Mucosa of stomach (tissue), 1 donor: ENCODE measurements at regions not wholly inside any gene's neighbourhood (a gene's known extent, or its start where the extent isn't known, plus 50 kb on each side); places are given as distances from the start of the nearest gene placed in this dataset.

ENCODE experiments used
- H3K27me3 ChIP-seq: one replicate; pipeline ENCODE4 v1.7.0; 2013; ENCODE audit warnings: mild to moderate bottlenecking, low read length; ENCODE audit not compliant: control insufficient read depth, insufficient read depth
- H3K36me3 ChIP-seq: one replicate; pipeline ENCODE4 v1.7.0; 2013; ENCODE audit warnings: low read length; ENCODE audit not compliant: control insufficient read depth, insufficient read depth
- H3K4me1 ChIP-seq: one replicate; pipeline ENCODE4 v1.7.0; 2013; ENCODE audit warnings: mild to moderate bottlenecking, low read length; ENCODE audit not compliant: control insufficient read depth, insufficient read depth
- H3K4me3 ChIP-seq: one replicate; pipeline ENCODE4 v1.7.0; 2013; ENCODE audit warnings: low read length
- H3K9ac ChIP-seq: one replicate; pipeline ENCODE4 v1.7.0; 2013; ENCODE audit warnings: mild to moderate bottlenecking, low read length, moderate library complexity
- H3K9me3 ChIP-seq: one replicate; pipeline ENCODE4 v1.7.0; 2013; ENCODE audit warnings: mild to moderate bottlenecking, low read length, moderate library complexity; ENCODE audit not compliant: control insufficient read depth
- donor health status: Pancreatic carcinoma.

- peaks cover 1% of the 10 kb centered on the region for H3K27me3 ChIP-seq
- H3K4me3 ChIP-seq: no peak overlapping the region
- H3K36me3 ChIP-seq: no peaks in the 10 kb centered on the region
- no peaks in the 10 kb centered on the region for H3K4me1 ChIP-seq
- no peaks in the 10 kb centered on the region for H3K9me3 ChIP-seq
- H3K9ac ChIP-seq: no peak overlapping the region
Observed at GRCh38 chr2:163353551-163353950, 382.3 kb downstream of the FIGN start.

GRCh38 chr2:163351966-163352365, 383.8 kb downstream of the FIGN start:
- peaks cover 8% of the 10 kb centered on the region for H3K27me3 ChIP-seq
- no peak overlapping the region for H3K9ac ChIP-seq
- no peaks in the 10 kb centered on the region for H3K9me3 ChIP-seq
- no peaks in the 10 kb centered on the region for H3K4me1 ChIP-seq
- H3K4me3 ChIP-seq: no peak overlapping the region
- no peaks in the 10 kb centered on the region for H3K36me3 ChIP-seq

- peaks cover 8% of the 10 kb centered on the region for H3K27me3 ChIP-seq
- no peak overlapping the region for H3K4me3 ChIP-seq
- no peaks in the 10 kb centered on the region for H3K9me3 ChIP-seq
Observed at GRCh38 chr2:163351143-163351542, 384.7 kb downstream of the FIGN start.

GRCh38 chr2:163348857-163349380, 386.9 kb downstream of the FIGN start:
- no peak overlapping the region for H3K4me3 ChIP-seq
- H3K9ac ChIP-seq: peak overlapping the region; percentile 30
- no peaks in the 10 kb centered on the region for H3K4me1 ChIP-seq
- H3K36me3 ChIP-seq: no peaks in the 10 kb centered on the region
- H3K9me3 ChIP-seq: no peaks in the 10 kb centered on the region
- H3K27me3 ChIP-seq: peaks cover 8% of the 10 kb centered on the region

More at GRCh38 chr2:163351143-163351542, 384.7 kb downstream of the FIGN start:
- Histone ChIP-seq H3K9ac (no peak overlapping the region), H3K36me3 (no peaks in the 10 kb centered on the region), H3K4me1 (no peaks in the 10 kb centered on the region)

GRCh38 chr2:163347982-163348856, 387.6 kb downstream of the FIGN start:
- Histone ChIP-seq H3K4me3 (peak overlapping the region; percentile 12), H3K36me3 (no peaks in the 10 kb centered on the region), H3K9ac (peak overlapping the region; percentile 30), H3K27me3 (peaks cover 8% of the 10 kb centered on the region), H3K9me3 (no peaks in the 10 kb centered on the region), H3K4me1 (no peaks in the 10 kb centered on the region)

- no peaks in the 10 kb centered on the region for H3K36me3 ChIP-seq
- no peaks in the 10 kb centered on the region for H3K4me1 ChIP-seq
- H3K9ac ChIP-seq: no peak overlapping the region
- H3K4me3 ChIP-seq: no peak overlapping the region
- H3K9me3 ChIP-seq: no peaks in the 10 kb centered on the region
- peaks cover 8% of the 10 kb centered on the region for H3K27me3 ChIP-seq
Observed at GRCh38 chr2:163345795-163346573, 389.8 kb downstream of the FIGN start.

- peaks cover 4% of the 10 kb centered on the region for H3K27me3 ChIP-seq
- H3K9ac ChIP-seq: no peak overlapping the region
- no peak overlapping the region for H3K4me3 ChIP-seq
- H3K36me3 ChIP-seq: no peaks in the 10 kb centered on the region
- H3K4me1 ChIP-seq: no peaks in the 10 kb centered on the region
- no peaks in the 10 kb centered on the region for H3K9me3 ChIP-seq
Observed at GRCh38 chr2:163343316-163343715, 392.5 kb downstream of the FIGN start.

GRCh38 chr2:163341426-163341825, 394.4 kb downstream of the FIGN start:
- Histone ChIP-seq H3K4me3 (no peak overlapping the region), H3K9ac (no peak overlapping the region), H3K36me3 (no peaks in the 10 kb centered on the region), H3K9me3 (no peaks in the 10 kb centered on the region), H3K27me3 (no peaks in the 10 kb centered on the region), H3K4me1 (no peaks in the 10 kb centered on the region)

- Histone ChIP-seq H3K27me3 (no peaks in the 10 kb centered on the region), H3K4me1 (no peaks in the 10 kb centered on the region), H3K9ac (no peak overlapping the region), H3K9me3 (no peaks in the 10 kb centered on the region), H3K36me3 (no peaks in the 10 kb centered on the region), H3K4me3 (no peak overlapping the region)
Observed at GRCh38 chr2:163338270-163338669, 397.5 kb downstream of the FIGN start.

GRCh38 chr2:163324677-163325076, 411.1 kb downstream of the FIGN start:
- H3K9ac ChIP-seq: no peak overlapping the region
- H3K4me3 ChIP-seq: no peak overlapping the region
- H3K36me3 ChIP-seq: no peaks in the 10 kb centered on the region
- H3K4me1 ChIP-seq: no peaks in the 10 kb centered on the region
- no peaks in the 10 kb centered on the region for H3K27me3 ChIP-seq
- no peaks in the 10 kb centered on the region for H3K9me3 ChIP-seq

GRCh38 chr2:163319006-163319405, 416.8 kb downstream of the FIGN start:
- Histone ChIP-seq H3K36me3 (no peaks in the 10 kb centered on the region), H3K9ac (no peak overlapping the region), H3K4me3 (no peak overlapping the region), H3K9me3 (no peaks in the 10 kb centered on the region), H3K27me3 (no peaks in the 10 kb centered on the region), H3K4me1 (no peaks in the 10 kb centered on the region)

GRCh38 chr2:163314712-163315111, 421.1 kb downstream of the FIGN start:
- Histone ChIP-seq H3K36me3 (no peaks in the 10 kb centered on the region), H3K27me3 (no peaks in the 10 kb centered on the region), H3K4me1 (no peaks in the 10 kb centered on the region), H3K4me3 (no peak overlapping the region), H3K9ac (no peak overlapping the region), H3K9me3 (no peaks in the 10 kb centered on the region)
